ENCODE measurements at regions not wholly inside any gene's neighbourhood (a gene's known extent, or its start where the extent isn't known, plus 50 kb on each side); places are given as distances from the start of the nearest gene placed in this dataset.

- DNase-seq, result no peak
Measured at GRCh38 chr3:30123224-30123623, 483.2 kb upstream of the TGFBR2 start.

GRCh38 chr3:30123755-30124154, 482.6 kb upstream of the TGFBR2 start:
- DNase-seq, result no peak

GRCh38 chr3:30124435-30125370, 481.7 kb upstream of the TGFBR2 start:
- no peak for DNase-seq

GRCh38 chr3:30129765-30130164, 476.6 kb upstream of the TGFBR2 start:
- no peak for DNase-seq

GRCh38 chr3:30130391-30130790, 476.0 kb upstream of the TGFBR2 start:
- no peak for DNase-seq

GRCh38 chr3:30131191-30131590, 475.2 kb upstream of the TGFBR2 start:
- no peak for DNase-seq

GRCh38 chr3:30135190-30135589, 471.2 kb upstream of the TGFBR2 start:
- DNase-seq, result no peak

GRCh38 chr3:30139283-30139682, 467.1 kb upstream of the TGFBR2 start:
- no peak for DNase-seq

- DNase-seq, result no peak
Measured at GRCh38 chr3:30140356-30141075, 465.9 kb upstream of the TGFBR2 start.

GRCh38 chr3:30141178-30141581, 465.2 kb upstream of the TGFBR2 start:
- DNase-seq, result no peak

GRCh38 chr3:30141927-30142326, 464.5 kb upstream of the TGFBR2 start:
- no peak for DNase-seq

- no peak for DNase-seq
Measured at GRCh38 chr3:30142946-30143345, 463.5 kb upstream of the TGFBR2 start.

GRCh38 chr3:30145281-30145680, 461.1 kb upstream of the TGFBR2 start:
- DNase-seq, result no peak

GRCh38 chr3:30146978-30147377, 459.4 kb upstream of the TGFBR2 start:
- no peak for DNase-seq

- no peak for DNase-seq
Measured at GRCh38 chr3:30154853-30155252, 451.5 kb upstream of the TGFBR2 start.

GRCh38 chr3:30155755-30156154, 450.6 kb upstream of the TGFBR2 start:
- DNase-seq, result no peak

- DNase-seq, result no peak
Measured at GRCh38 chr3:30156586-30157498, 449.6 kb upstream of the TGFBR2 start.

- no peak for DNase-seq
Measured at GRCh38 chr3:30161375-30161774, 445.0 kb upstream of the TGFBR2 start.

GRCh38 chr3:30162579-30162978, 443.8 kb upstream of the TGFBR2 start:
- no peak for DNase-seq

GRCh38 chr3:30166535-30166934, 439.9 kb upstream of the TGFBR2 start:
- DNase-seq, result no peak

- DNase-seq, result no peak
Measured at GRCh38 chr3:30167541-30168011, 438.8 kb upstream of the TGFBR2 start.

- no peak for DNase-seq
Measured at GRCh38 chr3:30169487-30169886, 436.9 kb upstream of the TGFBR2 start.
